Endodermal cell (in vitro differentiated cells): ENCODE measurements at regions not wholly inside any gene's neighbourhood (a gene's known extent, or its start where the extent isn't known, plus 50 kb on each side); places are given as distances from the start of the nearest gene placed in this dataset.

Experiments used
- DNase-seq: peaks from one replicate; pipeline ENCODE4 v3.0.0-alpha.2; 2017
- H3K27ac ChIP-seq: 2 replicates; pipeline ENCODE4 v1.5.1; 2013; ENCODE audit warnings: mild to moderate bottlenecking, low read depth, low read length, moderate library complexity
- H3K27me3 ChIP-seq: 2 replicates; pipeline ENCODE4 v1.6.1; 2013; ENCODE audit warnings: mild to moderate bottlenecking, low read length, moderate library complexity; ENCODE audit not compliant: insufficient read depth, control insufficient read depth, poor library complexity, severe bottlenecking
- H3K36me3 ChIP-seq: 2 replicates; pipeline ENCODE4 v1.7.0; 2013; ENCODE audit warnings: mild to moderate bottlenecking, low read length, moderate library complexity; ENCODE audit not compliant: control insufficient read depth, insufficient read depth
- H3K4me1 ChIP-seq: one replicate; pipeline ENCODE4 v1.7.0; 2013; ENCODE audit warnings: low read length; ENCODE audit not compliant: control insufficient read depth, insufficient read depth
- H3K4me3 ChIP-seq: 2 replicates; pipeline ENCODE4 v1.5.1; 2013; ENCODE audit warnings: mild to moderate bottlenecking, low read length, moderate library complexity
- H3K9ac ChIP-seq: 2 replicates; pipeline ENCODE4 v1.6.1; 2013; ENCODE audit warnings: mild to moderate bottlenecking, low read length, moderate library complexity; ENCODE audit not compliant: poor library complexity, severe bottlenecking; ENCODE audit errors: extremely low read depth
- H3K9me3 ChIP-seq: 2 replicates; pipeline ENCODE4 v1.6.1; 2013; ENCODE audit warnings: mild to moderate bottlenecking, low read length, moderate library complexity; ENCODE audit not compliant: control insufficient read depth
- H3K27ac Mint-ChIP-seq: 2 replicates; pipeline ENCODE4 v1.8.0; 2020; ENCODE audit warnings: mixed read lengths
- H3K27me3 Mint-ChIP-seq: 2 replicates; pipeline ENCODE4 v1.8.0; 2021; ENCODE audit warnings: mild to moderate bottlenecking, mixed read lengths; ENCODE audit not compliant: insufficient read depth
- H3K36me3 Mint-ChIP-seq: 2 replicates; pipeline ENCODE4 v1.8.0; 2020; ENCODE audit warnings: low read depth, mixed read lengths
- H3K4me1 Mint-ChIP-seq: 2 replicates; pipeline ENCODE4 v1.8.0; 2020; ENCODE audit warnings: mixed read lengths
- H3K4me3 Mint-ChIP-seq: 2 replicates; pipeline ENCODE4 v1.8.0; 2020; ENCODE audit warnings: mild to moderate bottlenecking, moderate library complexity, mixed read lengths
- H3K9me3 Mint-ChIP-seq: 2 replicates; pipeline ENCODE4 v1.8.0; 2020; ENCODE audit warnings: mild to moderate bottlenecking, mixed read lengths
- WGBS, 2 experiments: methylation state at CpG; one replicate each; pipeline versions ENCODE4 v1.1.5 to v1.1.7; 2013; ENCODE audit warnings: missing lambda C conversion rate in 2 of 2, mixed read lengths in 1 of 2; ENCODE audit not compliant: insufficient coverage in 1 of 2, insufficient read length in 1 of 2; 5-methylcytosine and 5-hydroxymethylcytosine counted together
- TF ChIP-seq, protein P1 (sequence below): fragments of 200-600 bp; sonication (generic); conservative IDR thresholded peaks from 2 replicates; pipeline ENCODE4 v1.5.0; 2021; ENCODE audit warnings: antibody characterized with exemption, mild to moderate bottlenecking

DNA sequence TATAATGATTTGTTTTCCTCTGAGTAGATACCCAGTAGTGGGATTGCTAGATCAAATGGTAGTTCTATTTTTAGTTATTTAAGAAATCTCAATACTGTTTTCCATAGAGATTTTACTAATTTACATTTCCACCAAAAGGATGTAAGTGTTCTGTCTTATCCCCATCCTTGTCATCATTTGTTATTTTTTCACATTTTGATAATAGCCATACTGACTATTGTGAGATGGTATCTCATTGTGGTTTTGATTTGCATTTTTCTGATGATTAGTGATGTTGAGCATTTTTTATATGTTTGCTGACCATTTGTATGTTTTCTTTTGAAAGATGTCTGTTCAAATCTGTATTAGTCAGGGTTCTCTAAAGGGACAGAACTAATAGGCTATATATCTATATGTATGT lies 160.0 kb upstream of the TMEM229A start:
- no peaks in the 10 kb centered on the region for H3K27me3 Mint-ChIP-seq
- H3K27ac Mint-ChIP-seq, result no peak overlapping the region
- Histone ChIP-seq H3K27me3 (no peaks in the 10 kb centered on the region), H3K9ac (no peak overlapping the region), H3K27ac (no peak overlapping the region), H3K4me3 (no peak overlapping the region), H3K9me3 (no peaks in the 10 kb centered on the region), H3K4me1 (no peaks in the 10 kb centered on the region), H3K36me3 (no peaks in the 10 kb centered on the region)
- H3K4me3 Mint-ChIP-seq, result no peak overlapping the region
- no peaks in the 10 kb centered on the region for H3K36me3 Mint-ChIP-seq
- TF ChIP-seq, protein P1, sequence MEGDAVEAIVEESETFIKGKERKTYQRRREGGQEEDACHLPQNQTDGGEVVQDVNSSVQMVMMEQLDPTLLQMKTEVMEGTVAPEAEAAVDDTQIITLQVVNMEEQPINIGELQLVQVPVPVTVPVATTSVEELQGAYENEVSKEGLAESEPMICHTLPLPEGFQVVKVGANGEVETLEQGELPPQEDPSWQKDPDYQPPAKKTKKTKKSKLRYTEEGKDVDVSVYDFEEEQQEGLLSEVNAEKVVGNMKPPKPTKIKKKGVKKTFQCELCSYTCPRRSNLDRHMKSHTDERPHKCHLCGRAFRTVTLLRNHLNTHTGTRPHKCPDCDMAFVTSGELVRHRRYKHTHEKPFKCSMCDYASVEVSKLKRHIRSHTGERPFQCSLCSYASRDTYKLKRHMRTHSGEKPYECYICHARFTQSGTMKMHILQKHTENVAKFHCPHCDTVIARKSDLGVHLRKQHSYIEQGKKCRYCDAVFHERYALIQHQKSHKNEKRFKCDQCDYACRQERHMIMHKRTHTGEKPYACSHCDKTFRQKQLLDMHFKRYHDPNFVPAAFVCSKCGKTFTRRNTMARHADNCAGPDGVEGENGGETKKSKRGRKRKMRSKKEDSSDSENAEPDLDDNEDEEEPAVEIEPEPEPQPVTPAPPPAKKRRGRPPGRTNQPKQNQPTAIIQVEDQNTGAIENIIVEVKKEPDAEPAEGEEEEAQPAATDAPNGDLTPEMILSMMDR, result no peak
- H3K9me3 Mint-ChIP-seq, result no peaks in the 10 kb centered on the region
- peaks cover 8% of the 10 kb centered on the region for H3K4me1 Mint-ChIP-seq
- no peak for DNase-seq

DNA sequence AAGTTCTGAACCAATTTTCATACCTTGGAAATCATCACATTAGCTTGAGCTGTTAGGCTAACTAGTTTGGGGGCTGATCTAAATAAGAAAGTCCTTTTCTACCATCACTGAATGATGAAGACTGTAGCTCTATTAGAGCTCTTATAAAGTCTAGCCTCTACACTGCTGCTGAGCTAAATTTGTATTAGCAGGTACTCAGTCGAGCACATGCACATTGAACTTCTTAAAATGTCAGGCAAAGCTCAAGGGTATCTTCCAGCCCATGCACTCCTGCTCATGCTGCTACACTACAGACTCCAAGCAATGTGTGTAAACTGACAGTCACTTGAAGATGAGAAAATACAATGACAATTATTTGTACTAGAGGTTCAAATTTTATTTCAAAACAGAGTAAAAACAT lies 158.8 kb upstream of the TMEM229A start:
- H3K9ac ChIP-seq, result no peak overlapping the region
- Mint-ChIP-seq H3K36me3 (no peaks in the 10 kb centered on the region), H3K4me1 (peaks cover 14% of the 10 kb centered on the region), H3K27me3 (no peaks in the 10 kb centered on the region), H3K27ac (no peak overlapping the region), H3K9me3 (no peaks in the 10 kb centered on the region), H3K4me3 (no peak overlapping the region)
- no peak for DNase-seq
- H3K4me3 ChIP-seq, result no peak overlapping the region
- 80 to 86% methylated on average over 1 of the region's 1 CpG for WGBS, 2 experiments
- peaks cover 4% of the 10 kb centered on the region for H3K4me1 ChIP-seq
- no peaks in the 10 kb centered on the region for H3K36me3 ChIP-seq
- no peaks in the 10 kb centered on the region for H3K27me3 ChIP-seq
- no peaks in the 10 kb centered on the region for H3K9me3 ChIP-seq
- TF ChIP-seq, protein P1, result no peak
- no peak overlapping the region for H3K27ac ChIP-seq

- H3K27ac Mint-ChIP-seq, result no peak overlapping the region
- H3K4me1 Mint-ChIP-seq, result peaks cover 14% of the 10 kb centered on the region
- Histone ChIP-seq H3K9ac (no peak overlapping the region), H3K4me3 (no peak overlapping the region), H3K27ac (no peak overlapping the region), H3K4me1 (peaks cover 4% of the 10 kb centered on the region), H3K9me3 (no peaks in the 10 kb centered on the region), H3K36me3 (no peaks in the 10 kb centered on the region), H3K27me3 (no peaks in the 10 kb centered on the region)
- no peaks in the 10 kb centered on the region for H3K27me3 Mint-ChIP-seq
- 86 to 100% methylated on average over 1 to 3 of the region's 3 CpGs for WGBS, 2 experiments
- H3K36me3 Mint-ChIP-seq, result no peaks in the 10 kb centered on the region
- no peak for DNase-seq
- H3K4me3 Mint-ChIP-seq, result no peak overlapping the region
- H3K9me3 Mint-ChIP-seq, result no peaks in the 10 kb centered on the region
- TF ChIP-seq, protein P1, result no peak
These were observed 158.2 kb upstream of the TMEM229A start for GRCh38 chr7:124191030-124191429.
